OCI-M2 (cell line): ENCODE measurements at regions not wholly inside any gene's neighbourhood (a gene's known extent, or its start where the extent isn't known, plus 50 kb on each side); places are given as distances from the start of the nearest gene placed in this dataset.
A peak's percentile ranks its signal among the peaks of the same experiment; 100 is the strongest.
"Not testable (repeated sequence)": the region's sequence is repeated elsewhere in the genome, so short reads cannot be mapped to it uniquely, and the experiment has no call there.

Experiments
- DNase-seq: peaks from one replicate; lab custom pipeline; 2025; ENCODE audit not compliant: unreplicated experiment; lab: John Stamatoyannopoulos, UW

GRCh38 chr10:11691319-11691755 lies 50.8 kb upstream of the ECHDC3 start:
- DNase-seq: no peak

- no peak for DNase-seq
These were observed 52.0 kb upstream of the ECHDC3 start for GRCh38 chr10:11689945-11690736.

DNA sequence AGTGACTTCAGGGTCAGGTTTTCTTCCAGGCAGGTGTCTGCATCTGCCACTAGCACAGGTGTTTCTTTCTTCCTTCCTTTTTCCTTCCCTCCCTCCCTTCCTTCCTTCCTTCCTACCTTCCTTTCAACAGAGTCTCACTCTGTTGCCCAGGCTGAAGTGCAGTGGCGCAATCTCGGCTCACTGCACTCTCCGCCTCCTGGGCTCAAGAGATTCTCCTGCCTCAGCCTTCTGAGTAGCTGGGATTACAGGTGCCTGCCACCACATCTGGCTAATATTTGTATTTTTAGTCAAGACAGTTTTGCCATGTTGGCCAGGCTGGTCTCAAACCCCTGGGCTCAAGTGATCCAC lies 53.8 kb upstream of the ECHDC3 start:
- DNase-seq: not testable (repeated sequence)

DNA sequence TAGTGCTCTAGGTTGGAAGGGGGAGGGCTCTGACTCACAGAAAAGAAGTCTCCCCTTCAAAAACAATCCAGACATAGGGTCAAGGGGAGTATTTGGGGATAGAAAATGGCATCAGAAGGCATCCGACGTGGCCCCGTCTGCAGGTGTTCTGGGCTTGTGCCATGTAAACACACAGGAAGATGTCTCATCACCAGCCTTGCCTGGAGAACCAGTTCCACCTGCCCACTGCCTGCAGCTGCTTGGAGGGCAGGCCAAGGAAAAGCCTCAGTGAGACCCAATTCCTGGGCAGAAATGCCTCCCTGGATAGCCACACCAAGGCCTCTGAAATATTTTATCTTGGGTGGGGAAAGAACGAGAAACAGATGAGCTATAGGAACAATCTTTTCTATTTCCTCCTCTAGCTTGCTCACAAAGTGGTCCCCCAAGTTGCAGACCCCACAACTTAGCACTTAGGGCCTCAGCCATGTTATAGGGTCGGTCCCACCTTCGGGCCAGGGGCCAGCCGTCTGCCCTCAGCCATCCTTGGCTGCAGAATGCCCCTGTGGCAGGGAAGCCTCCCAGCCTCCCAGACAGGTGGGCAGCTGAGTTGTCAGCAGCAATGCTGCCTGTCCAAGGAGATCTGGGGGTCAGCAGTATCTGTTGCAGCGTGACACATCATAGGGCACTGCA lies 54.3 kb upstream of the ECHDC3 start:
- no peak for DNase-seq

- no peak for DNase-seq
These were observed 54.8 kb upstream of the ECHDC3 start for GRCh38 chr10:11687357-11687771.

DNA sequence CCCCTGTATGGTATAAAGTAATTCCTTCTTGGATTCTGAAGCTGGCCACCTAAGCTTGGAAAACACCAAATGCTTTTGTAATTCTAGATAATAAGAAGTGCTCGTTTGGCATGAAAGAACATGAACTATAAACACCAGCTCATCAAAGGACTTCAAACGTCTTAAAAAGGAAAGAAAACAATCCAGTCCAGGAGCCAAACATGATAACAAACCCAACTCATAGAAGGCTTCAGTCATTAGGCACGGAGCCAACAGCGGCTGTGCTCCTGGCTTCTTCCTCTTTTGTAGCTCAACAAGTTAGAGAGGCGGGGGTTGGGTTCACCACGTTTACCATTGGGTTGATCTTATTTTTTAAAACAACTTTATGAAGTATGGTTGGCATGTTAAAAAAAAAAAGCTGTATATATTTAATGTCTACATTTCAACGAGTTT lies 56.4 kb upstream of the ECHDC3 start:
- DNase-seq: peak; percentile 59

DNA sequence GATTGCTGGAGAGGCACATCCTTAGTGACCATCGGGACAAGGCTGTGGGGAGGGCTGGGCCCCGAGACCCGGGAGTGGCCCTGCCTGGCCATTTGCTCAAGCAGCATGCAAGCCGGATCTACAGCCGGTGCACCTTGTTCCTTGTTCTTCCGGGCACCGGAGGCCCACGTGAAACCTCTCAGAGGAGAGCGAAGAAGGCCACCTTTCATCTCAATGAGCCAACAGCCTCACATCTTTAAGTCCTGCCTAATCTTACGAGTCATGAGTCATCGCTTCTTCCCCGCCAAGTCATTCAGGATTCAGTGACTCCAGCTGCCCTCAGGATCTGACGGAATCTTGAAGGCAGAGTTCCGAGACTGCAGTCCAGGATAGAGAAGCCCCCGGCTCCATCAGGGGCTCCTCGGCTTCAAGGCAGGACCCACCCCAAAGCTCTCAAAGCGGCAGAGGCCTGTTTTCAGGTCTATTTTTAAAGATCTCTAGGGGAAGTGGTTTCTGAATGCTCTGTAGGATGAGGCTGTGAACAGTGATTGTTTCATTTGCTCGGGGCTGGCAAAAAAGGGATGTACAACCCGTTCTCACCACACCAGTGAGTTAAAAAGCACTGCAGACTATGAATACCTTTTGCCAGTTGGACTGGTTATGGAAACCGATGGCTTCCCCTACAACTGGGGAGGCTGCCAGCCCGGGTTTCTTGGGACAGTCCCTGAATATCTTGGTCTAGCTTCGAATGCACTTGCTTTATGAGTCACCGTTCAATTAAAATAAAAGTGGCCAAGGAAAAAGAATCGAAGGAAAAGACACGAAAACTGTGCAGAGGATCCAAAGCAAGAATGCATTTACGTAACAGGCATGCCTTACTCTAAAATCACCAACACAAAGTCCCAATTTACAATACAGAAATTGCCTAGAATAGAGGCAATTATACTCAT lies 57.2 kb upstream of the ECHDC3 start:
- DNase-seq: no peak

- not testable (repeated sequence) for DNase-seq
These were observed 57.9 kb upstream of the ECHDC3 start for GRCh38 chr10:11684341-11684716.

- no peak for DNase-seq
These were observed 58.5 kb upstream of the ECHDC3 start for GRCh38 chr10:11683529-11684320.

GRCh38 chr10:11682851-11683250 lies 59.3 kb upstream of the ECHDC3 start:
- DNase-seq: no peak

DNA sequence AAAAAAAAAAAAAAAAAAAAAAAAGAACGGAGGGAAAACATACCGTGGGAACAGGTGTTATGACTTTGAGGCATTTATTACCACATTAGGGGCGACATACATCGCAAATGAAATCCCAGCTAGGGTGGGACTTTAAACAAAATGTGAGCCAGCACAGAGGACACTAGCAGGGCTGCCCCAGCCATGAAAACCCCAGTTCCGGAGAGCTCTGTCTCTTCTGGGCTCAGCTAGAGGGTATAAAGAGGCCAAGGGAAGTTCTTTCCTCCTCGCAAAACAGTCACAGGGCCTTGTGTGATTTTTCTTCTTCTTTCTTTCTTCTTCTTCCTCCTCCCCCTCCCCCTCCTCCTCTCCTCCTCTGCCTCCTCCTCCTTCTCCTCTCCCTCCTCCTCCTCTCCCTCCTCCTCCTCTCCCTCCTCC lies 59.9 kb upstream of the ECHDC3 start:
- no peak for DNase-seq

DNA sequence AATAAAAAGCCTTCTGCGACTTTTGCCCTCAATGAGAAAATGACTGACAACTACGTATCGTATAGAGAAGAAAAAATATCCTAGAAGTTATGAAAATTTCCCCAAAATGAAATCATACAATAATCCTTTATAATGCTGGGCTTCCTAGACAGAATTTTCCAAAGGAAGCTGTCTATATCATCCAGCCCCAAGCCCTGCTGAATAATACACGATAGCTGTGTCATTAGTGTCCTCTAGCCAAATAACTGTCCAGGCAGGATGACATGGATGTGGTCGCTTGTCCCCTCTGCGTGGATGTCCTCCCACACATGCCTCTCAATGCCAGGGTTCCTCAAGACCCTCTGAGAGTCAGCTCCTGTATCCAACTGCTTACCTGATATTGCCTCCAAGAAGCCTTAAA lies 61.7 kb upstream of the ECHDC3 start:
- no peak for DNase-seq

- DNase-seq: no peak
These were observed 62.2 kb upstream of the ECHDC3 start for GRCh38 chr10:11679946-11680345.

- no peak for DNase-seq
These were observed 63.9 kb upstream of the ECHDC3 start for GRCh38 chr10:11678074-11678793.

DNA sequence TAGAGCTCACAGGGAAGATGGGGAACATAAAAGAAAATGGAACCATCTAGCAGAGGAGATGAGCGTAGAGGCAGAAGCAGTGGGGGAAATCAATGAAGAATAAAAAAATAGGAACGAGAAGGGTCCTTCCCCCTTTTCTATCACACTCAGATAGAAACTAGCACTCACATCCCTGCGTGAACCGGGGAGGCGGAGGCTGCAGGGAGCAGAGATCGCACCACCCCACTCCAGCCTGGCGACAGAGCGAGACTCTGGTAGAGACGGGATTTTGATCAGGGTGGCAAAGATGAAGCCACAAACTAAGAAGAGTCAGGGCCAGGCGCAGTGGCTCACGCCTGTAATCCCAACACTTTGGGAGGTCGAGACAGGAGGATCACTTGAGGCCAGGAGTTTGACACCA lies 64.7 kb upstream of the ECHDC3 start:
- DNase-seq: no peak

- DNase-seq: no peak
These were observed 62.2 kb upstream of the USP6NL start for GRCh38 chr10:11673346-11674280.

DNA sequence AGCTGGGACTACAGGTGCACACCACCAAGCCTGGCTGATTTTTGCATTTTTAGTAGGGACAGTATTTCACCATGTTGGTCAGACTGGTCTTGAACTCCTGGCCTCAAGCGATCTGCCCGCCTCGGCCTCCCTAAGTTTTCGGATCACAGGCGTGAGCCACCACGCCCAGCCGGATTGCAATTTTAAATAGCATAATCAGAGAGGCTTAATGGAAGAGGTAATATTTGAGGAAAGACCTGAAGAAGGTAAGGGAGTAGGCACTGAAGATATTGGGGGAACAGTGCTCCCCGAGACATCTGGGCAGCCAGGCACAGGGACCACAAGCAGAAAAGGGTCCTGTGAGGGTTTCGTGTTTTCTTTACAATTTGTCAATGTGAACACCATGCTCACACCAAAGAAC lies 61.4 kb upstream of the USP6NL start:
- no peak for DNase-seq

DNA sequence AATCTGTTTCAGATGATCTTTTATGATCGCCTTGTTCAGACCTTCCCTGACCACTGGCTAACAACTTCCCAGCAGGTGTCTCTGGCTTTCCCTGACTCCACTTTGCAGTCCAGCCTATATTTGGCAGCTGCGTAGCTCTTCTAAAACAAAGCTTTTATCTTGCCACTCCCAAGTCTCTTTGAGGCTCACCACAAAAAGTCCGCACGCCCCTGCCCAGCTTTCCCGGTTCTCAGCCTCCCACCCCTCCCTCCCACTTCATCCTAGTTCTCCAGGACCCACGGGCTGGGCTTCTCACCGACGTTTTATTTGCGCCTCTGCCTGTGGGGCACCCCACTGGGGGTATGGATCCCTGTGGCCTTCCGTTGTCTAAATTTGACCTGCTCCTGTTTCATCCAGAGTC lies 58.9 kb upstream of the USP6NL start:
- no peak for DNase-seq
